Retinal pigment epithelial cell (primary cell): ENCODE measurements at regions not wholly inside any gene's neighbourhood (a gene's known extent, or its start where the extent isn't known, plus 50 kb on each side); places are given as distances from the start of the nearest gene placed in this dataset.
"Not testable (repeated sequence)": the region's sequence is repeated elsewhere in the genome, so short reads cannot be mapped to it uniquely, and the experiment has no call there.

ENCODE experiments used
- DNase-seq: peaks from one replicate; pipeline ENCODE4 v3.0.0-alpha.2; 2010; ENCODE audit warnings: low read depth
- H3K4me3 ChIP-seq: 2 replicates; pipeline ENCODE4 v1.5.1; 2011; ENCODE audit warnings: mild to moderate bottlenecking, low read length, control low read depth, moderate library complexity
- CTCF ChIP-seq: conservative IDR thresholded peaks from 2 replicates; pipeline ENCODE4 v1.5.1; 2011; ENCODE audit warnings: low read depth, low read length, control low read depth, inconsistent platforms

DNA sequence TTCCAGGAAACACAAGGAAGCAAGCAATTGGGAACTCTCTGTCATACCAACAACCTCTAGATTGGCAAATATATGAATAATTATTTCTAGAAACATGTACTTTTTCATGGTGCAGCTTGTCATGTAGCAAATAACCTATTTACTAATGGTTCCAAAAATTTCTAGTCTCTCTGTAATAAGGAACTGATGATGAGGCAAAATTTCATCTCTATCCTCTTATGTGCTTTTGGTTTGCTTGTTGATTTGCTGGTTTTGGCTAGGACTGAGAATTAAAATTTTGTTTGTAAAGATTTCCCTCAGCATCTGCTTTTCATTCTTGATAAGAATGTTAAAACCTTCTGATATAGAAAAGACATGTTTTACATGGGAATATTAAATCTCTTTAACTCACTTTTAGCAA lies 123.2 kb upstream of the UFM1 start:
- no peak overlapping the region for H3K4me3 ChIP-seq
- TF ChIP-seq CTCF: no peak
- no peak for DNase-seq

DNA sequence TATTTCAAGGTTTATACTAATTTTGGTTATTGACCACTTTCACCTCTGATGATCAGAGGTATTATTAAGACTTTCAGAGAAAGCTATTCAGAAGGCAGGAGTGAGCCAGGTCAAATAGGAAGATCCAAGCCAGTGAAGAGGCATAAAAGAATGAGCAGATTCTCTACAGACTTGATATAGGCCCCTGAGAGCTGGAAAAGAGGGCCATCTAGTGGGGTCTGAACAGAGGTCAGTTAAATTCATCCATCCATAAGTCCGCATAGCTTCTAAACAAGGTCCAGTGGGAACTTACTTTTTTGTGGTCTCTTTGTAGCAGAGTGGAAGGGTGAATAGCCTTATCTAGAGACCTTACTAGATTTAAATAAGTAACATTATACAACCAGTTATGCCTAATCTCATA lies 126.6 kb upstream of the UFM1 start:
- DNase-seq: no peak
- peak; percentile 61 for TF ChIP-seq CTCF
- no peak overlapping the region for H3K4me3 ChIP-seq

GRCh38 chr13:38221120-38221519 lies 128.5 kb upstream of the UFM1 start:
- not testable (repeated sequence) for H3K4me3 ChIP-seq, DNase-seq

DNA sequence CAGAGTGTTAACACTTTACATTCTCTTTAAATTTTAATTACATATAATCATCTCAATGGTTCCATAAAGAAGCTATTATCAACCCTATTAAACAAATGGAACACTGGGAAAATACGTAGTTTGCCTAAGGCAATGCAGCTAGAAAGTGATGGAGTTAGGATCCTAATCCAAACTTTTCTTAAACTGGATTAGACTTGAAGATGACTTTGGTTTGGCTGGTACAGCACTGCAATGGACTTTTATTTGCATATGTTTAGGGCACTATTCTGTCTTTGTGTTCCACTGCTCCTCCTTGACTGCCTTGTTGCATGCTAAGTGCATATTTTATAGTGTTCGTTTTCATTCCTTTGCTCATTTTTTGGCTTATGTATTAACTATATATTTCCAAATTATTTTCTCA lies 133.5 kb upstream of the UFM1 start:
- DNase-seq: no peak
- H3K4me3 ChIP-seq: no peak overlapping the region
- no peak for TF ChIP-seq CTCF

GRCh38 chr13:38213314-38213713 lies 136.3 kb upstream of the UFM1 start:
- TF ChIP-seq CTCF: no peak
- no peak overlapping the region for H3K4me3 ChIP-seq
- peak; percentile 34 for DNase-seq

DNA sequence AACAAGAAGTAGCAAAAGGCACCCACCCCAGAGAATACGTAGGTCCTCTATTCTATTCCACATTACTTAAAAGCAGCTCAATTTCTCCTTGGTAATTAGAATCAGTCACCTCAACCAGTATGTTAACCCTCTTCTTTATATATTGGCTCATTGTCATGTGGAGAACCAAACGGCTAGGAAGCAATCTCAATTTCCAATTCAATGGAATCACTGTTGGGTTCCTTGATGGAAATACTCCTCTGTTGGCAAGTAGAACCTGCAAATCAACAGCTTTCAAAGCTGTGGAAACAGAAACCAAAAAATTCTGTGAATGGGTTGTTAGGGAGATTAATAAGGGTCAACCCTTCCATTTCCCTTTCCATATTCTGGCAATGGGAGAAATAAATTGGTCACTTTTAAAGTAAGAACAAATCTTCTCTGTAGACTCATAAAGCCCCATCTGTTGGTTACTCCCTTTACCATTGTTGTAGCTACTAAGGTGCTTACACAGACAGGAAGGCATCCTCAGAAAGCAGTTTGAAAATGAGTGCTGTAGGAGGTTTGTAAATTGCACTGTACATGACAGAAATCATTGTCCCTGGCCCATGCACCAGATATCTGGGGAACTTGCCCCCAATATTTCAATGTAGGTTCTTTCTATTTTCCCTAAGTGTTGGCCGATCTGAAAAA lies 138.6 kb upstream of the UFM1 start:
- TF ChIP-seq CTCF: no peak
- DNase-seq: no peak
- no peak overlapping the region for H3K4me3 ChIP-seq

GRCh38 chr13:38204556-38204955 lies 145.1 kb upstream of the UFM1 start:
- no peak for DNase-seq
- no peak for TF ChIP-seq CTCF
- no peak overlapping the region for H3K4me3 ChIP-seq
